Gastrocnemius medialis (tissue), 4 donors: ENCODE measurements at regions not wholly inside any gene's neighbourhood (a gene's known extent, or its start where the extent isn't known, plus 50 kb on each side); places are given as distances from the start of the nearest gene placed in this dataset.

Experiments used
- POLR2A ChIP-seq, 2 donors: fragments of 450-650 bp; IDR thresholded peaks; one replicate each; pipeline ENCODE4 v1.6.1; 2017; ENCODE audit warnings: antibody characterized with exemption in 2 of 2, mild to moderate bottlenecking in 2 of 2, moderate library complexity in 2 of 2
- TF ChIP-seq, protein P1 (sequence below), 5 experiments: fragments of 450-650 bp in 3 of 5; fragments of 200-600 bp in 2 of 5; sonication (generic) in 2 of 5; IDR thresholded peaks in 4 of 5; conservative IDR thresholded peaks in 1 of 5; 1 replicate in 4 of 5; 2 replicates in 1 of 5; pipeline ENCODE4 v1.5.1; 2016 to 2019; ENCODE audit warnings: antibody characterized with exemption in 5 of 5, mild to moderate bottlenecking in 3 of 5, moderate library complexity in 3 of 5

DNA sequence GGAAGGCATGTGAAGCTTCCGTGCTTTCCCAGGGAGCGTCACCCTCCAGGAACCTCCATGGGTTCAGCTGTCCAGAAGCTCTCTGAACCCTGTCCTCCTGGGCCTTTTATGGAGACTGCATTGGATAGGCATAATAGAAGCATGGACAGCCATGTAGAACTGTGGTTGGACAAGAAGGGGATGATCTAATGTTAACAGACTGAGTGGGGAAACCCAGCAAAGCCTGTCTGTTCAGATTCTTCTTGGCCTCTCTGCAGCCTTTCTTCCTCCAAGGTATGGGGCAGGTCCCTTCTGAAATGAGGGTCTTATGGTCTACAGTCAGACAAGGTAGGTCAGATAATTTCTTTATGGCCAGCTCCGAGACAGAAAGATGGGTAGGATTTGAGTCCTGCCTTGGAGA is 59.1 kb upstream of the CTNNA1 start:
- TF ChIP-seq, protein P1, sequence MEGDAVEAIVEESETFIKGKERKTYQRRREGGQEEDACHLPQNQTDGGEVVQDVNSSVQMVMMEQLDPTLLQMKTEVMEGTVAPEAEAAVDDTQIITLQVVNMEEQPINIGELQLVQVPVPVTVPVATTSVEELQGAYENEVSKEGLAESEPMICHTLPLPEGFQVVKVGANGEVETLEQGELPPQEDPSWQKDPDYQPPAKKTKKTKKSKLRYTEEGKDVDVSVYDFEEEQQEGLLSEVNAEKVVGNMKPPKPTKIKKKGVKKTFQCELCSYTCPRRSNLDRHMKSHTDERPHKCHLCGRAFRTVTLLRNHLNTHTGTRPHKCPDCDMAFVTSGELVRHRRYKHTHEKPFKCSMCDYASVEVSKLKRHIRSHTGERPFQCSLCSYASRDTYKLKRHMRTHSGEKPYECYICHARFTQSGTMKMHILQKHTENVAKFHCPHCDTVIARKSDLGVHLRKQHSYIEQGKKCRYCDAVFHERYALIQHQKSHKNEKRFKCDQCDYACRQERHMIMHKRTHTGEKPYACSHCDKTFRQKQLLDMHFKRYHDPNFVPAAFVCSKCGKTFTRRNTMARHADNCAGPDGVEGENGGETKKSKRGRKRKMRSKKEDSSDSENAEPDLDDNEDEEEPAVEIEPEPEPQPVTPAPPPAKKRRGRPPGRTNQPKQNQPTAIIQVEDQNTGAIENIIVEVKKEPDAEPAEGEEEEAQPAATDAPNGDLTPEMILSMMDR (IDR thresholded peaks at IDR 0.05 in 4 of 5, conservative IDR thresholded peaks at IDR 0.05 in 1 of 5) = no peak
- no peak for TF ChIP-seq POLR2A (IDR thresholded peaks at IDR 0.05)
